Activated T-helper 1 cell treated with anti-CD3 and anti-CD28 coated beads, Interleukin-12 subunit alpha, Interleukin-12 subunit beta, Interleukin-2, Interleukin-4 antibody, amounts not matched to agents 30 ng/mL and 10 ng/mL and 1 ng/mL, durations not matched to agents 14 hours and 24 hours and 36 hours (primary cell): ENCODE measurements at regions not wholly inside any gene's neighbourhood (a gene's known extent, or its start where the extent isn't known, plus 50 kb on each side); places are given as distances from the start of the nearest gene placed in this dataset.
"Not testable (repeated sequence)": the region's sequence is repeated elsewhere in the genome, so short reads cannot be mapped to it uniquely, and the experiment has no call there.

Experiments
- DNase-seq: peaks from one replicate; pipeline ENCODE4 v3.0.0; 2021; ENCODE audit warnings: low spot score
- H3K27ac Mint-ChIP-seq: one replicate; pipeline ENCODE4 v1.8.0; 2021; ENCODE audit warnings: mild to moderate bottlenecking, mixed read lengths
- H3K27me3 Mint-ChIP-seq: one replicate; pipeline ENCODE4 v1.8.0; 2022; ENCODE audit warnings: mild to moderate bottlenecking, moderate library complexity, mixed read lengths; ENCODE audit not compliant: insufficient read depth
- H3K36me3 Mint-ChIP-seq: one replicate; pipeline ENCODE4 v1.8.0; 2021; ENCODE audit warnings: low read depth, mixed read lengths
- H3K4me1 Mint-ChIP-seq: one replicate; pipeline ENCODE4 v1.8.0; 2021; ENCODE audit warnings: low read depth, mixed read lengths
- H3K4me3 Mint-ChIP-seq: one replicate; pipeline ENCODE4 v1.8.0; 2021; ENCODE audit warnings: mild to moderate bottlenecking, moderate library complexity, mixed read lengths
- H3K9me3 Mint-ChIP-seq: one replicate; pipeline ENCODE4 v1.8.0; 2021; ENCODE audit warnings: mixed read lengths
- intact Hi-C: fragments of 100-400 bp; cut with micrococcal nuclease; formaldehyde crosslinking; loops from one replicate; pipeline ENCODE4 v1.15.1; 2024

- no peak overlapping the region for H3K27ac Mint-ChIP-seq
- no peaks in the 10 kb centered on the region for H3K9me3 Mint-ChIP-seq
- DNase-seq = no peak
- no peak overlapping the region for H3K4me3 Mint-ChIP-seq
- H3K4me1 Mint-ChIP-seq = peaks cover 8% of the 10 kb centered on the region
- H3K36me3 Mint-ChIP-seq = peaks cover 5% of the 10 kb centered on the region
- intact Hi-C loops = no loop called here
- no peaks in the 10 kb centered on the region for H3K27me3 Mint-ChIP-seq
Measured at GRCh38 chr12:92234533-92234932, 88.9 kb upstream of the BTG1 start.

- Mint-ChIP-seq H3K9me3 (no peaks in the 10 kb centered on the region), H3K4me3 (no peak overlapping the region), H3K27ac (no peak overlapping the region), H3K27me3 (no peaks in the 10 kb centered on the region), H3K4me1 (peaks cover 8% of the 10 kb centered on the region), H3K36me3 (peaks cover 3% of the 10 kb centered on the region)
- DNase-seq = no peak
- intact Hi-C loops = no loop called here
Measured at GRCh38 chr12:92233346-92234015, 87.8 kb upstream of the BTG1 start.

DNA sequence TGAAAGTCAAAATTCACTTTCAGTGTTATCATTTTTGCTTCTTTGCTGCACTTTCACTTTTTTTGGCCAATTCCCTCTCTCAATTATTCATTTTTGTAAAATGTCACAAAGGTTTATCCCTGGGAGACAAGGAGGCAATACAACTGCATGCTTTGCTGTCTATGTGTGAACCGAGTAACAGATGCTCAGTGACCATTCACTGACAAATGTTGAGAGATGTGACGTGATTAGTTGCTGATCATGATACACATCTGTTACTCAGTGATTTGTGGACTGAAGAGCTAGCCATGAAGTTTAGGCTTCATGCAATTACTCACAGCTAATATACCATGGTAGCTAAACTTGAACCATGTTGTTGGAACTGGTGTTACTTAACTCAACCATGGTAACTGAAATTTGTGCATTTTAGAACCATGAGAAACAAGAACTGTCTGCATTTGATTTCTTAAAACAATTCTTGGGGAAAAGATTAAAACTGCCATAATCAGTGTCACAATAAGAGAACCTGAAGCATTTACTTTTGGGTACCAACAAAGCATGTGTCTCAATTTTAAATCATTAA is 86.8 kb upstream of the BTG1 start:
- H3K9me3 Mint-ChIP-seq, H3K4me3 Mint-ChIP-seq, intact Hi-C loops: not testable (repeated sequence)

DNA sequence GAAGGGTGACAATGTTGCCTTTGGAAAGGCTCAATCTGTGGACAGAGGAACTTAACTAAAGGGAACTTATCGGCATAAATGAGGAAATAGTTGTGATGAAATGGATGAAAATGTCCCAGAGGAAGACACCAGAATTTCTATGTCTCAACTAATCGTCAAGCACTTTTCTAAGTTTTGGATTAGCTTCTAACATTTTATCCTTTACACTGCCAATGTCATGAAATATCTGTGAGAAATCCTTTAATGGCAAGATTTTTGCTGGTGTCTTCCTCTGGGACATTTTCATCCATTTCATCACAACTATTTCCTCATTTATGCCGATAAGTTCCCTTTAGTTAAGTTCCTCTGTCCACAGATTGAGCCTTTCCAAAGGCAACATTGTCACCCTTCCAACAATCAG is 86.3 kb upstream of the BTG1 start:
- H3K4me3 Mint-ChIP-seq, intact Hi-C loops, H3K36me3 Mint-ChIP-seq, H3K27ac Mint-ChIP-seq, H3K27me3 Mint-ChIP-seq, DNase-seq, H3K9me3 Mint-ChIP-seq: not testable (repeated sequence)
- peaks cover 14% of the 10 kb centered on the region for H3K4me1 Mint-ChIP-seq

More for the DNA sequence above, 86.8 kb upstream of the BTG1 start:
- peaks cover 12% of the 10 kb centered on the region for H3K4me1 Mint-ChIP-seq
- not testable (repeated sequence) for H3K27me3 Mint-ChIP-seq, H3K36me3 Mint-ChIP-seq, H3K27ac Mint-ChIP-seq, DNase-seq

GRCh38 chr12:92231532-92231931 is 85.9 kb upstream of the BTG1 start:
- H3K4me1 Mint-ChIP-seq = peaks cover 17% of the 10 kb centered on the region
- not testable (repeated sequence) for H3K27me3 Mint-ChIP-seq

GRCh38 chr12:92229381-92229780 is 83.7 kb upstream of the BTG1 start:
- Mint-ChIP-seq H3K27ac (no peak overlapping the region), H3K9me3 (no peaks in the 10 kb centered on the region), H3K4me1 (peaks cover 9% of the 10 kb centered on the region), H3K27me3 (no peaks in the 10 kb centered on the region), H3K36me3 (no peaks in the 10 kb centered on the region), H3K4me3 (no peak overlapping the region)
- DNase-seq = no peak
- intact Hi-C loops = no loop called here

More at GRCh38 chr12:92231532-92231931, 85.9 kb upstream of the BTG1 start:
- H3K36me3 Mint-ChIP-seq, intact Hi-C loops, H3K27ac Mint-ChIP-seq, H3K4me3 Mint-ChIP-seq, H3K9me3 Mint-ChIP-seq, DNase-seq: not testable (repeated sequence)

- H3K36me3 Mint-ChIP-seq = no peaks in the 10 kb centered on the region
- no peak for DNase-seq
- peaks cover 9% of the 10 kb centered on the region for H3K4me1 Mint-ChIP-seq
- intact Hi-C loops = no loop called here
- H3K4me3 Mint-ChIP-seq = no peak overlapping the region
- H3K27ac Mint-ChIP-seq = no peak overlapping the region
- H3K27me3 Mint-ChIP-seq = no peaks in the 10 kb centered on the region
- H3K9me3 Mint-ChIP-seq = no peaks in the 10 kb centered on the region
Measured at GRCh38 chr12:92226961-92227360, 81.3 kb upstream of the BTG1 start.

DNA sequence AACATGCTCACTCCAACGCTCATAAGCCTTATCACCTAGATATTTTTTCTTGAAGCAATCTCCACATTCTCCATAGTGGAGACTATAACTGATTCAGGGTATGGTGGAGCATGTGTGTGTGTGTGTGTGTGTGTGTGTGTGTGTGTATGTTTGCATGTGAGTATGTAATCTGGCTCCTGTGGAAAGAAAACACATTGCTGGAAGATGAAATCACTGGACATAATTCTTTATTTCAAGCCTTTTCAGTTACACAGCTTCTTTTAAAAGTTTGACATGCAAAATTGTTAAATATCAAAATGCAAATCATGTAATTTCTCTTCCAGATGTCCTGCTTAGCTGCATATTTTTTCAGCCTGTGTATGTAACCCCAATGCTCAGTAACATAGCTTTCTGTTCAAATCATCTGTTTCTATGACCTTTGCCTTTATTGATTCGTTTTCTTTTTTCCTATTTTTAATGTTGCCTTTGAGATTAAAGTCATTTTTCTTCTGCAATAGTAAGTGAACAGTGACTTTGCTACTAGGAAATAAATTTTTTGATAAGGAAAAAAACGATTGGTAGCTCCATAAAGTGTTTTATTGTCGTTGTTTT is 80.5 kb upstream of the BTG1 start:
- no peak for DNase-seq
- Mint-ChIP-seq H3K36me3 (no peaks in the 10 kb centered on the region), H3K4me1 (peaks cover 9% of the 10 kb centered on the region), H3K9me3 (no peaks in the 10 kb centered on the region), H3K27ac (no peak overlapping the region), H3K4me3 (no peak overlapping the region), H3K27me3 (no peaks in the 10 kb centered on the region)
- intact Hi-C loops = no loop called here

GRCh38 chr12:92224685-92225331 is 79.2 kb upstream of the BTG1 start:
- no peak for DNase-seq
- Mint-ChIP-seq H3K4me3 (no peak overlapping the region), H3K4me1 (peaks cover 9% of the 10 kb centered on the region)

GRCh38 chr12:92223481-92223880 is 77.8 kb upstream of the BTG1 start:
- Mint-ChIP-seq H3K4me1 (peaks cover 13% of the 10 kb centered on the region), H3K9me3 (peaks cover 3% of the 10 kb centered on the region), H3K36me3 (peaks cover 3% of the 10 kb centered on the region), H3K27me3 (no peaks in the 10 kb centered on the region), H3K4me3 (no peak overlapping the region), H3K27ac (no peak overlapping the region)
- intact Hi-C loops = no loop called here
- no peak for DNase-seq

More at GRCh38 chr12:92224685-92225331, 79.2 kb upstream of the BTG1 start:
- Mint-ChIP-seq H3K27ac (no peak overlapping the region), H3K36me3 (no peaks in the 10 kb centered on the region), H3K27me3 (no peaks in the 10 kb centered on the region), H3K9me3 (no peaks in the 10 kb centered on the region)
- intact Hi-C loops = no loop called here

DNA sequence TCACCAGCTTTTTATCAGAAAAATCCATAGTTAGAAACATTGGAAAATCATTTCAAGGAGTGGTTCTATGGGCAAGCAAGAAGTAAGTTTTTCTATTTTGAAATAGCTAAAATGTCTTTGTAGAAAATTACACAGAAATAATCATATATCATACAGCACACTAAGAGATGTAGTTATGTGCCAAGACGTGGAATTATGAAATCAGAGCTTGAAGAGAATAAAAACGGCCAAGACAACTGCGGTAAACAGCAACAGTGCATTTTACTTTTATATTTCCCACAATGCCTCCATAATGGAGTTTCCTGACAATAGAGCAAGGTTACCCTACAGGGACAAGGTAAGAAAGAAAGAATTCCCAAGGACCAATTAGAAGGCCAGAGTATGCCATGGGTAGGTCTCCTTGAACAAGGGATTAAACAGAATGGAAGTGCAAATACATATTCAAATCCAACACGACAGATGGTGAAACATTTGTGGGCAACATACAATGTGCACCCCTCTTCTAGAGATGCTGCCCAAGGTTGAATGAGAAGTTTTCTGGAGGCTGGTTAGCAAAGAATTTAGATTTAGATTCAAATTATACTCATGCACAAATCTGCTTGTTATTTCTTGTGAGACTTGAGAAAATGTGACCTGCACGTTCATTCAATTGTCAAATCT is 76.1 kb upstream of the BTG1 start:
- Mint-ChIP-seq H3K36me3 (peaks cover 4% of the 10 kb centered on the region), H3K27me3 (no peaks in the 10 kb centered on the region), H3K4me3 (no peak overlapping the region), H3K4me1 (peaks cover 9% of the 10 kb centered on the region), H3K9me3 (peaks cover 5% of the 10 kb centered on the region), H3K27ac (no peak overlapping the region)
- DNase-seq = no peak
- intact Hi-C loops = no loop called here

GRCh38 chr12:92218394-92219077 is 72.9 kb upstream of the BTG1 start:
- H3K4me3 Mint-ChIP-seq = peak overlapping the region; percentile 17
- peaks cover 21% of the 10 kb centered on the region for H3K4me1 Mint-ChIP-seq
- peaks cover 9% of the 10 kb centered on the region for H3K36me3 Mint-ChIP-seq
- H3K9me3 Mint-ChIP-seq = peaks cover 11% of the 10 kb centered on the region
- no peaks in the 10 kb centered on the region for H3K27me3 Mint-ChIP-seq
- H3K27ac Mint-ChIP-seq = peak overlapping the region; percentile 59
- DNase-seq = no peak
- intact Hi-C loops = loop anchor here (1.0 to 10.0 kb wide), 6 partner anchors 10 to 534 kb away; no protein-coding TSS in a partner anchor
